LNCAP (cell line): ENCODE measurements at regions not wholly inside any gene's neighbourhood (a gene's known extent, or its start where the extent isn't known, plus 50 kb on each side); places are given as distances from the start of the nearest gene placed in this dataset.

ENCODE experiments used
- CTCF ChIP-seq: fragments of 450-650 bp; IDR thresholded peaks from 2 replicates; pipeline ENCODE4 v1.5.1; 2017; ENCODE audit warnings: mild to moderate bottlenecking

GRCh38 chr9:97747201-97747965, 50.2 kb upstream of the XPA start:
- no peak for TF ChIP-seq CTCF

GRCh38 chr9:97748525-97748924, 51.4 kb upstream of the XPA start:
- TF ChIP-seq CTCF: no peak

GRCh38 chr9:97749928-97750327, 52.8 kb upstream of the XPA start:
- 0 out of 2 replicates have a peak, but pooled peaks have one; percentile 6 for TF ChIP-seq CTCF

GRCh38 chr9:97751531-97751930, 54.4 kb upstream of the XPA start:
- no peak for TF ChIP-seq CTCF

- no peak for TF ChIP-seq CTCF
These were observed 55.1 kb upstream of the XPA start for GRCh38 chr9:97752274-97752673.

GRCh38 chr9:97753364-97753763, 56.2 kb upstream of the XPA start:
- TF ChIP-seq CTCF: no peak

GRCh38 chr9:97753975-97754374, 56.8 kb upstream of the XPA start:
- TF ChIP-seq CTCF: no peak
